GM18508 (cell line): ENCODE measurements at regions not wholly inside any gene's neighbourhood (a gene's known extent, or its start where the extent isn't known, plus 50 kb on each side); places are given as distances from the start of the nearest gene placed in this dataset.
A peak's percentile ranks its signal among the peaks of the same experiment; 100 is the strongest.

ENCODE experiments used
- ATAC-seq: cut with Tn5 transposase; IDR thresholded peaks from one replicate; pipeline ENCODE4 v1.9.1; 2021; ENCODE audit warnings: moderate number of reproducible peaks; ENCODE audit not compliant: insufficient read depth, unreplicated experiment

GRCh38 chr2:48249025-48249424 is 65.5 kb upstream of the FOXN2 start:
- ATAC-seq = no peak

- no peak for ATAC-seq
These were observed 64.6 kb upstream of the FOXN2 start for GRCh38 chr2:48249631-48250473.

GRCh38 chr2:48250474-48250844 is 64.0 kb upstream of the FOXN2 start:
- ATAC-seq = no peak

GRCh38 chr2:48250943-48251342 is 63.5 kb upstream of the FOXN2 start:
- peak; percentile 42 for ATAC-seq

GRCh38 chr2:48251437-48252148 is 62.9 kb upstream of the FOXN2 start:
- ATAC-seq = no peak

- no peak for ATAC-seq
These were observed 61.2 kb upstream of the FOXN2 start for GRCh38 chr2:48253301-48253700.

- no peak for ATAC-seq
These were observed 59.6 kb upstream of the FOXN2 start for GRCh38 chr2:48254839-48255238.

GRCh38 chr2:48257456-48257855 is 57.0 kb upstream of the FOXN2 start:
- ATAC-seq = no peak

GRCh38 chr2:48258481-48259149 is 55.9 kb upstream of the FOXN2 start:
- no peak for ATAC-seq

GRCh38 chr2:48259811-48260210 is 54.7 kb upstream of the FOXN2 start:
- no peak for ATAC-seq

GRCh38 chr2:48264627-48265026 is 49.9 kb upstream of the FOXN2 start:
- no peak for ATAC-seq
